ENCODE measurements at regions not wholly inside any gene's neighbourhood (a gene's known extent, or its start where the extent isn't known, plus 50 kb on each side); places are given as distances from the start of the nearest gene placed in this dataset.

- TF ChIP-seq POLR2AphosphoS5 (IDR thresholded peaks at IDR 0.05) (no peak), EP300 (IDR thresholded peaks at IDR 0.05) (no peak), POLR2A (IDR thresholded peaks at IDR 0.05) (no peak)
- TF ChIP-seq, protein P1, sequence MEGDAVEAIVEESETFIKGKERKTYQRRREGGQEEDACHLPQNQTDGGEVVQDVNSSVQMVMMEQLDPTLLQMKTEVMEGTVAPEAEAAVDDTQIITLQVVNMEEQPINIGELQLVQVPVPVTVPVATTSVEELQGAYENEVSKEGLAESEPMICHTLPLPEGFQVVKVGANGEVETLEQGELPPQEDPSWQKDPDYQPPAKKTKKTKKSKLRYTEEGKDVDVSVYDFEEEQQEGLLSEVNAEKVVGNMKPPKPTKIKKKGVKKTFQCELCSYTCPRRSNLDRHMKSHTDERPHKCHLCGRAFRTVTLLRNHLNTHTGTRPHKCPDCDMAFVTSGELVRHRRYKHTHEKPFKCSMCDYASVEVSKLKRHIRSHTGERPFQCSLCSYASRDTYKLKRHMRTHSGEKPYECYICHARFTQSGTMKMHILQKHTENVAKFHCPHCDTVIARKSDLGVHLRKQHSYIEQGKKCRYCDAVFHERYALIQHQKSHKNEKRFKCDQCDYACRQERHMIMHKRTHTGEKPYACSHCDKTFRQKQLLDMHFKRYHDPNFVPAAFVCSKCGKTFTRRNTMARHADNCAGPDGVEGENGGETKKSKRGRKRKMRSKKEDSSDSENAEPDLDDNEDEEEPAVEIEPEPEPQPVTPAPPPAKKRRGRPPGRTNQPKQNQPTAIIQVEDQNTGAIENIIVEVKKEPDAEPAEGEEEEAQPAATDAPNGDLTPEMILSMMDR (IDR thresholded peaks at IDR 0.05), result no peak
- no peak overlapping the region for H3K4me3 ChIP-seq
- no peaks in the 10 kb centered on the region for H3K36me3 ChIP-seq
- no peak overlapping the region for H3K27ac ChIP-seq
- no peaks in the 10 kb centered on the region for H3K27me3 ChIP-seq
- ATAC-seq (ENCODE audit: low FRiP score in 2 of 2) (no peak), DNase-seq (no peak)
- peaks cover 4 to 6% (median 5%) of the 10 kb centered on the region in 4 donors for H3K4me1 ChIP-seq
- no peaks in the 10 kb centered on the region for H3K9me3 ChIP-seq
- 92 to 93% methylated on average over 3 of the region's 3 CpGs for WGBS, 2 donors
Observed at GRCh38 chr6:113181164-113181563, 676.0 kb upstream of the MARCKS start.

DNA sequence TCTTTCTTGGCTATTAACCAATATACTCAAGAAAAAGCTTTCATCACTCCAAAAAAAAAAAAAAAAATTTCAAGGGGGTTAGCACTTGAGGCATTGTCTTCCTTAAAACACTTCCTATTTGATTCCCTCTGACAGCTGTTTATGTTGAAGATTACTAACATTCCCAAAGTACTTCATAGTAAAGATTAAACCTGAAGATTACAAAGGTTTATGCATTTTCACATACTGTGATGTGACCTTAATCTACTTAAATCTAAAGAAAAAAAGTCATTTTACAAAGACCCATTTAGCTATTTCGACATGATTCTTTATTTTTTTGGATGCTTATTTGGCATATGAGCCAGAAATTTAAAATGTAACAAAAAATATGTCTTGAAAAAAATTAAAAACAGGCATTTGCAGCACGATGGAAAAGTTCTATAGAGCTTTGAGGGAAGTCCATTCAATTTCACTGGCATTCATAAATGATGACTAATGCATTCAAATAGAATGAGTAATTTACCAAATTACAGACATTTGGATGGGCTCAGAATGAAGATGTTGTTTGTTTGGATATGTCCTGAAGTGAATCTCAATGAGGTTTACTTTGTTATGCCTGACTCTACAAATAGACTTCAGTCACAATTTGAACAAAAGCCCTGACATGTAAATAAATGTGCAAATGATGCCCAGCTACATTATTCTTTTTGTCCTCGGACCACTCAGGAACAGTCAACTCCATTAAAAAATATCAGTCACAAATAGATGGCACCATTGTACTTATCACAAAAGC is 674.6 kb upstream of the MARCKS start:
- 74 to 79% methylated on average over 3 of the region's 3 CpGs for WGBS, 2 donors
- Histone ChIP-seq H3K27me3 (no peaks in the 10 kb centered on the region), H3K9me3 (no peaks in the 10 kb centered on the region), H3K27ac (no peak overlapping the region), H3K4me3 (no peak overlapping the region), H3K4me1 (peaks cover 4 to 6% (median 5%) of the 10 kb centered on the region in 4 donors), H3K36me3 (no peaks in the 10 kb centered on the region)
- no peak for ATAC-seq (ENCODE audit: low FRiP score in 2 of 2)
- TF ChIP-seq EP300 (IDR thresholded peaks at IDR 0.05), result no peak
- TF ChIP-seq POLR2A (IDR thresholded peaks at IDR 0.05), result no peak
- TF ChIP-seq, protein P1 (IDR thresholded peaks at IDR 0.05), result no peak
- no peak for TF ChIP-seq POLR2AphosphoS5 (IDR thresholded peaks at IDR 0.05)
- no peak for DNase-seq

GRCh38 chr6:113184291-113184690 is 672.9 kb upstream of the MARCKS start:
- H3K27ac ChIP-seq, result no peak overlapping the region
- WGBS, 2 donors, result 81 to 96% methylated on average over 3 of the region's 3 CpGs

DNA sequence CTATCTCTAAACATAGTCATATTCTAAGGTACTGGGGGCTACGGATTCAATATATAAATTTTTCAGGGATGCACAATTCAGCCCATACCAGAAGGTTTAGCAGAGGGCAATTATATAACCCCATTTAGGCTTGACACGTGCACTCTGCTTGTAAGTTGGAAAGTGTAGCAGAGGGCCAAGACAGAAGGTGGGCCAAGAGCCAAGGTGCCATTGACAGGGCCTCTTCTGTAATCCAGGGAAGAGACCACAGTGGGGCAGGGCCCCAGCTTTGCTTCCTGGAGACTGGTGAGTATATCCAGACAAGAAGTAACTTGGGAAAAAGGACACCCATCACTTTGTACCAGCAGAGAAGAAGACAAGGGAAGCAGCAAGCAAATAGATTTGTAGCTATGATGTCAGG is 672.4 kb upstream of the MARCKS start:
- peaks cover 4 to 6% (median 5%) of the 10 kb centered on the region in 4 donors for H3K4me1 ChIP-seq
- ATAC-seq (ENCODE audit: low FRiP score in 2 of 2) (peak in 1 of 2 donors; percentile 30), DNase-seq (peak in 1 of 2 donors; percentile 23)
- H3K9me3 ChIP-seq, result no peaks in the 10 kb centered on the region
- no peak overlapping the region for H3K27ac ChIP-seq
- no peaks in the 10 kb centered on the region for H3K27me3 ChIP-seq
- H3K36me3 ChIP-seq, result no peaks in the 10 kb centered on the region
- 64 to 71% methylated on average over 2 of the region's 2 CpGs for WGBS, 2 donors
- TF ChIP-seq, protein P1 (IDR thresholded peaks at IDR 0.05), result no peak
- TF ChIP-seq EP300 (IDR thresholded peaks at IDR 0.05), result no peak
- TF ChIP-seq POLR2A (IDR thresholded peaks at IDR 0.05), result no peak
- peak in 1 of 2 donors; percentile 5 for TF ChIP-seq POLR2AphosphoS5 (IDR thresholded peaks at IDR 0.05)
- no peak overlapping the region for H3K4me3 ChIP-seq

More at GRCh38 chr6:113184291-113184690, 672.9 kb upstream of the MARCKS start:
- TF ChIP-seq EP300 (IDR thresholded peaks at IDR 0.05), result no peak
- TF ChIP-seq POLR2A (IDR thresholded peaks at IDR 0.05), result no peak
- TF ChIP-seq POLR2AphosphoS5 (IDR thresholded peaks at IDR 0.05), result no peak
- TF ChIP-seq, protein P1 (IDR thresholded peaks at IDR 0.05), result no peak
- peaks cover 4 to 6% (median 5%) of the 10 kb centered on the region in 4 donors for H3K4me1 ChIP-seq
- ATAC-seq (ENCODE audit: low FRiP score in 2 of 2) (peak in 1 of 2 donors; percentile 74), DNase-seq (no peak)
- H3K27me3 ChIP-seq, result no peaks in the 10 kb centered on the region
- H3K4me3 ChIP-seq, result no peak overlapping the region
- no peaks in the 10 kb centered on the region for H3K36me3 ChIP-seq
- H3K9me3 ChIP-seq, result no peaks in the 10 kb centered on the region

DNA sequence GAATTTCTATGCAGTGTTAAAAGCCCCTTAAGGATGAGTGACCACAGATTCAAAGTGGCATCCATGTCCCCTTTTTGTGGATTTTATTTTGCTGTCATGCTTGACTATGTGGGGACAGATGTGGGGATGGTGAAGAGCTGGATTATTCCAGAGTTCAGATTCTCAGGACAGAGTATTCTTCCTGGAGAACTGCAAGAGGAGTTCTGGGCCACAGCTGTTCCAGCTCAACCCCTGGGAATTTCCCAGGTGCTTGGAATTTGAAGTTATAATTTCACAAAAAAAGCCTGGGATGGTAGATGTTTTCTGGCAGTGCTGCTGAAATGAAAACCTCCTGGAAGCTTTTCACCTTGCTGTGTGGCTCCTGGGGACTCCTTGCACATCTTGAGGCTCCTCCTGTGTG is 671.8 kb upstream of the MARCKS start:
- H3K36me3 ChIP-seq, result no peaks in the 10 kb centered on the region
- TF ChIP-seq EP300 (IDR thresholded peaks at IDR 0.05), result no peak
- TF ChIP-seq, protein P1 (IDR thresholded peaks at IDR 0.05), result no peak
- TF ChIP-seq POLR2A (IDR thresholded peaks at IDR 0.05), result no peak
- TF ChIP-seq POLR2AphosphoS5 (IDR thresholded peaks at IDR 0.05), result no peak
- H3K4me3 ChIP-seq, result no peak overlapping the region
- no peak overlapping the region for H3K27ac ChIP-seq
- no peaks in the 10 kb centered on the region for H3K9me3 ChIP-seq
- H3K27me3 ChIP-seq, result no peaks in the 10 kb centered on the region
- ATAC-seq (ENCODE audit: low FRiP score in 2 of 2), result no peak
- no peak for DNase-seq
- peaks cover 4 to 6% (median 5%) of the 10 kb centered on the region in 4 donors for H3K4me1 ChIP-seq
